ENCODE measurements at regions not wholly inside any gene's neighbourhood (a gene's known extent, or its start where the extent isn't known, plus 50 kb on each side); places are given as distances from the start of the nearest gene placed in this dataset.

DNA sequence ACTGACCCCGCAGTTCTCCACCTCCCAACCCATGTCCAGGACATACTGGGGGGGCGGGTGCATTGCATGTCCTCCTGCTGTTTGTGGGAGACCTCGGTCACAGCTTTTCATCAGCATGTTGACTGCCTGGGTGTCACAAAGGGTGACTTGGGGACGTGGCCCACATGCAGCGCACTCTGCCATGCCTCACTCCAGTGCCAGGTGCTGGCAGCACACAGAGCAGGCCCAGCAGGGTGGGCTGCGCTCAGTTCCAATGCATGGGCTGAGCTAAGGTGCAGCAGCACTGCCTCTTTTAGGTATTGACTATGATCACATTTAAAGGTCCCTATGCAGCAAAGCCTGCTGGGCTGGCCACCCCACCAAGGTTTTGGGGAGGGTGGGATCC lies 261.9 kb upstream of the SALL3 start:
- ChIA-PET POLR2A (no interaction called here), CTCF (no interaction called here)
- TF ChIP-seq CTCF (IDR thresholded peaks at IDR 0.05; ENCODE audit: control extremely low read depth, extremely low read depth, low read depth, missing control alignments), result no peak
- no peak for DNase-seq (ENCODE audit: extremely low spot score)

DNA sequence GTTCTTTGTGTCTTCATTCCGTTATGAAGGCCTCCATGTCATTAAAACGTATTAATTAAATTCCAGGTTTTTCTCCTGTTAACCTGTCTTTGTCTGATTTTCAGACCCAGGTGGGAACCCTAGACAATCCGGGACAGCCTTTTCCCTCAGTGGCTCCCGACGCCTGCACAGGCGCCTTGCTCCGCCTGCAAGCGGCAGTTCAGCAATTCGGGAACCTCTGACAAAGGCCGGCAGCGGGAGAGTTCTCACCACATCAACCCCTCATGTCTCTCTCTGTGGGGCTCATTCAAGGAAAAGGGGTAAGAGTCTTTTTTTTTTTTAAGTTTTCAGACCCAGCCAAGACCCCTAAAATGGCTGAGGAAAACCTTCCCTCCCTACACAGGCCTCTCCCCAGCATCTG lies 259.8 kb upstream of the SALL3 start:
- no peak for TF ChIP-seq CTCF (IDR thresholded peaks at IDR 0.05; ENCODE audit: control extremely low read depth, extremely low read depth, low read depth, missing control alignments)
- POLR2A ChIA-PET, result no interaction called here
- no peak for DNase-seq (ENCODE audit: extremely low spot score)
- CTCF ChIA-PET, result no interaction called here

DNA sequence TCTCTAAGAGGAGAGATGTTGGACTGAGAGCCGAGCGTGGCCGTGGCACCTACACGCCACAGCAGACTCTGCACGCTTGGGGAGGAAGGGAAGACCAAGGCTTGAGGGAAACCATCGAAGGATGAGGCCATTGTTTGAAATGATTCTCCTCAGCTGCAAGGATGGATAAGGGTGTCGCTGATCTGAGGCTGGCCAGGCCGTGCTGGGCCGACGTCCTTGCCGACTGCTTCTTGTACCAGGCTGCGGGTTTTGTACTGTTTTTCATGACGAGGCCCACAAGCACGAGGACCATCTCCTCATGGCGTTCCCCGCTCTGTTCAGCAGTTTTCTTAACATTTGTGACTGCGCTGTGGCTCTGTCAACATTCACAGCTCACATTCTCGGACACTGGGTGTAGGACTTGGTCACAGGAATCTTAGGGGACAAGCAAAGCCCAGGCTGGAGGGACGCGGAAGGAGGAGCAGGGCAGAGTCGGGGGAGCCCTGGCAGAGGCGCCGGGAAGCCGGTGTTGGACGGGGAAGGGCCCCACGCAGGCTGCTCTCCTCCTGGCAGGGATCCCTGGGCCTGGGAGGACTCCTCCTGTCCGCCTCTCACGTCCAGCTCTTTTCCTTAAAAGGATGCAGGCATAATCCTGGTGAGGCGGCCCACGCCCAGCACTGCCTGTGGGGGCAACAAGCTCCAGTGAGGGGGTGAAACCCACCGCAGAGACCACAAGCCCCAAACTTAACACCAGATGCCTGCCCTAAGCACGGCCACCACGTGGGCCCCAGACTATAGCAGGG lies 259.0 kb upstream of the SALL3 start:
- no peak for TF ChIP-seq CTCF (IDR thresholded peaks at IDR 0.05; ENCODE audit: control extremely low read depth, extremely low read depth, low read depth, missing control alignments)
- no peak for DNase-seq (ENCODE audit: extremely low spot score)
- CTCF ChIA-PET, result no interaction called here
- POLR2A ChIA-PET, result no interaction called here

DNA sequence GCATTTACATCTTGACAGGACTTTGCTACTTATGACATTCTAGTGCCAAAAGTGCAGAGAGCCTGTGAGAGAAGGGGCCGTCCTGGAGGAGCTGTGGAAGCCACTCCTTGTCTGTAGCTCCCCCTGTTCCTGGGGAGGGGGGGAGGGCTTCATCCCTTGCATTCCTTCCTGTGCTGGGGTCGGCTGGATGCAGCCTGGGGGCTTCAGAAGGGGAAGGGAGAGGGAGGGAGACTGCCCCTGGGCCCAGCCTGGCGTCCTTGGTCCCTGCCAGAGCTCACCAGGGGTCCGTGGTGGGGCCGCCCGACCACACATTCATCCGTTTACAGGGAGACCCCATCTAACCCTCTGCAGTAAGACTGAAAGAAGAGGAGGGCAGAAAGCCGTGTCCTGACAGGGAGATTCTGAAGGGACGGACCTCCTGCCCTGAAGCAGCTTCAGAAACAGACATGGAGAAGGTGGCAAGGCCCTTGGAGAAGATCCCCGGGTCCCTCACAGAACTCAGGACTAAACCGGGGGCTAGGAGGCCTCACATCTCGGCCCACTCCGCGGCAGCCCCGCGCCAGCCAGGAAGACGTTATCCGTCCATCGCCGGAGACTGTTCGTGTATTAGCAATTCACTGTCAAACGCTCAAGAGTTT lies 258.3 kb upstream of the SALL3 start:
- CTCF ChIA-PET, result no interaction called here
- DNase-seq (ENCODE audit: extremely low spot score), result no peak
- TF ChIP-seq CTCF (IDR thresholded peaks at IDR 0.05; ENCODE audit: control extremely low read depth, extremely low read depth, low read depth, missing control alignments), result no peak
- POLR2A ChIA-PET, result no interaction called here

- no peak for DNase-seq (ENCODE audit: extremely low spot score)
- TF ChIP-seq CTCF (IDR thresholded peaks at IDR 0.05; ENCODE audit: control extremely low read depth, extremely low read depth, low read depth, missing control alignments), result no peak
- POLR2A ChIA-PET, result no interaction called here
- CTCF ChIA-PET, result no interaction called here
These were observed 257.6 kb upstream of the SALL3 start for GRCh38 chr18:78721981-78722380.

GRCh38 chr18:78722386-78722785 lies 257.2 kb upstream of the SALL3 start:
- ChIA-PET POLR2A (no interaction called here), CTCF (interaction anchor here (1.6 kb wide), 1 partner anchor 15 kb away, joined by 3 read pairs; no protein-coding TSS in a partner anchor)
- no peak for DNase-seq (ENCODE audit: extremely low spot score)
- TF ChIP-seq CTCF (IDR thresholded peaks at IDR 0.05; ENCODE audit: control extremely low read depth, extremely low read depth, low read depth, missing control alignments), result no peak

Measured in GM10248 (cell line).